ENCODE measurements at regions not wholly inside any gene's neighbourhood (a gene's known extent, or its start where the extent isn't known, plus 50 kb on each side); places are given as distances from the start of the nearest gene placed in this dataset.

- Histone ChIP-seq H3K4me3 (ENCODE audit: low read length) (no peak overlapping the region), H3K4me1 (ENCODE audit: control insufficient read depth, insufficient read depth, low read length) (no peaks in the 10 kb centered on the region), H3K27ac (ENCODE audit: low read length) (no peak overlapping the region), H3K9me3 (ENCODE audit: control insufficient read depth, insufficient read depth, low read length) (no peaks in the 10 kb centered on the region), H3K36me3 (ENCODE audit: control insufficient read depth, insufficient read depth, low read length) (no peaks in the 10 kb centered on the region), H3K27me3 (ENCODE audit: control insufficient read depth, insufficient read depth, low read length) (no peaks in the 10 kb centered on the region)
- WGBS (ENCODE audit: insufficient coverage, insufficient read length) = no CpG with 5 or more reads among the region's 3 CpGs
- no peak for DNase-seq (ENCODE audit: low read depth, low spot score)
These were observed 257.9 kb downstream of the ALDH8A1 start for GRCh38 chr6:134692008-134692407.

DNA sequence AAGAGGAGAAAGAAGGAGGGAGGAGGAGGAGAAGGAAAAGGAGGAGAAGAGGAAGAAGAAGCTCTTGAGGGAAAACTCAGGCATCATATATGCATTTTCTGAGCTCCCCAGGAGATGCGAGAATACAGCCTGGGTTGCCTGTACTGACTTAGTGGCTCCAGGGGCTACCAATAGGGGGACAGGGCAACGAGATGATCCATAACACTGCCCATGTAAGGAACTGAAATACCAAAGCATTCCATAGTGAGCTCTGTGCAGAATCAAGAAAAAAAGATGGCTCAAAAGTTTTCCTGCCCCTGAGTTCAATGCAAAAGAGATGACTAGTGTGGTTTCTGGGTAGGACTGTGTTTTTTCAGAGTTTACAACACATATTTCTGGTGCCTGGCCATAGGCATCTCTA lies 258.7 kb downstream of the ALDH8A1 start:
- H3K36me3 ChIP-seq (ENCODE audit: control insufficient read depth, insufficient read depth, low read length) = no peaks in the 10 kb centered on the region

DNA sequence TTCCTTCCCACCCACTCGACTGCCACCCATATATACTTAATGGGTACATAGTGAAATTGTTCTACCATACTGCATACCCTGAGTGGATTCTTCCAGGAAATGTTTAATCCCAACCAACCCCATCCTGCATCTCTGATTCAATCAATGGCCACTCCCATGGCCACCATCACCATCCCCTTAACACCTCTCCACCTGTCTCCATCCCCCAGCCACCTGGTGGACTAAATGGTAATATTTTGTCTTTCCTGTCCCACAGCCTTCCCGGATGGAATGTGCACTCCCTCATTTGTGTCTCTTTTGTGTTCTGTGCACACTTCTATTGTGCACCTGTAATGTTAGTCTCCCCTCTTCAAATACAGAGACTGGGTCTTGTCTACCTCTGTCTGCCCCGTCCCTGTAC lies 259.9 kb downstream of the ALDH8A1 start:
- Histone ChIP-seq H3K27me3 (ENCODE audit: control insufficient read depth, insufficient read depth, low read length) (no peaks in the 10 kb centered on the region), H3K4me1 (ENCODE audit: control insufficient read depth, insufficient read depth, low read length) (no peaks in the 10 kb centered on the region), H3K36me3 (ENCODE audit: control insufficient read depth, insufficient read depth, low read length) (no peaks in the 10 kb centered on the region), H3K27ac (ENCODE audit: low read length) (no peak overlapping the region), H3K9me3 (ENCODE audit: control insufficient read depth, insufficient read depth, low read length) (no peaks in the 10 kb centered on the region), H3K4me3 (ENCODE audit: low read length) (no peak overlapping the region)
- no CpG with 5 or more reads among the region's 3 CpGs for WGBS (ENCODE audit: insufficient coverage, insufficient read length)
- DNase-seq (ENCODE audit: low read depth, low spot score) = no peak

More for the DNA sequence above, 258.7 kb downstream of the ALDH8A1 start:
- Histone ChIP-seq H3K27ac (ENCODE audit: low read length) (no peak overlapping the region), H3K27me3 (ENCODE audit: control insufficient read depth, insufficient read depth, low read length) (no peaks in the 10 kb centered on the region), H3K9me3 (ENCODE audit: control insufficient read depth, insufficient read depth, low read length) (no peaks in the 10 kb centered on the region), H3K4me1 (ENCODE audit: control insufficient read depth, insufficient read depth, low read length) (no peaks in the 10 kb centered on the region), H3K4me3 (ENCODE audit: low read length) (no peak overlapping the region)
- WGBS (ENCODE audit: insufficient coverage, insufficient read length) = no CpG with 5 or more reads among the region's 2 CpGs
- no peak for DNase-seq (ENCODE audit: low read depth, low spot score)

- Histone ChIP-seq H3K36me3 (ENCODE audit: control insufficient read depth, insufficient read depth, low read length) (no peaks in the 10 kb centered on the region), H3K27ac (ENCODE audit: low read length) (no peak overlapping the region), H3K9me3 (ENCODE audit: control insufficient read depth, insufficient read depth, low read length) (no peaks in the 10 kb centered on the region), H3K27me3 (ENCODE audit: control insufficient read depth, insufficient read depth, low read length) (no peaks in the 10 kb centered on the region), H3K4me1 (ENCODE audit: control insufficient read depth, insufficient read depth, low read length) (no peaks in the 10 kb centered on the region), H3K4me3 (ENCODE audit: low read length) (no peak overlapping the region)
- no peak for DNase-seq (ENCODE audit: low read depth, low spot score)
- no CpG with 5 or more reads among the region's 4 CpGs for WGBS (ENCODE audit: insufficient coverage, insufficient read length)
These were observed 260.3 kb downstream of the ALDH8A1 start for GRCh38 chr6:134689641-134690040.

- Histone ChIP-seq H3K27ac (ENCODE audit: low read length) (no peak overlapping the region), H3K9me3 (ENCODE audit: control insufficient read depth, insufficient read depth, low read length) (no peaks in the 10 kb centered on the region), H3K27me3 (ENCODE audit: control insufficient read depth, insufficient read depth, low read length) (no peaks in the 10 kb centered on the region), H3K4me1 (ENCODE audit: control insufficient read depth, insufficient read depth, low read length) (no peaks in the 10 kb centered on the region), H3K4me3 (ENCODE audit: low read length) (no peak overlapping the region), H3K36me3 (ENCODE audit: control insufficient read depth, insufficient read depth, low read length) (no peaks in the 10 kb centered on the region)
- no CpG with 5 or more reads among the region's 4 CpGs for WGBS (ENCODE audit: insufficient coverage, insufficient read length)
- DNase-seq (ENCODE audit: low read depth, low spot score) = no peak
These were observed 260.7 kb downstream of the ALDH8A1 start for GRCh38 chr6:134689177-134689576.

DNA sequence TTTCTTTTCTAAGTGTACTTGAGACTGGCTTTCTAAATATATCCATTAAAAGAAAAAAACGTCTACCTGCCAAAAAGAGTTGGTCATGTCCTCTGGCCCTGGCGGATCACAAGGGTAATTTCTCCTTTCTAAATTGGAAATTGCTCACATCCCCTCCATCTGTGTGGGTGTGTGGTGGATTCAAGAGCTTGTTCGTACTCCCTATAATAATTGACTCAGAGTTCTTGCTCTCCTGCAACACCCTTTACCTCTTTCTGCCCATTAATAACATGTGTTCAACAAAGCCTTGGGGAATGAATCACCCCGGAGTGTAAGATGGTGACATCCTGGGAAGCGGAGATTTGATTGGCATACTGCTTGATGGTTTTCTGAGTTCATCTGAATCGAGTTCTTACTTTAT lies 263.8 kb downstream of the ALDH8A1 start:
- no peaks in the 10 kb centered on the region for H3K27me3 ChIP-seq (ENCODE audit: control insufficient read depth, insufficient read depth, low read length)
- no peak for DNase-seq (ENCODE audit: low read depth, low spot score)
- H3K27ac ChIP-seq (ENCODE audit: low read length) = no peak overlapping the region
- H3K9me3 ChIP-seq (ENCODE audit: control insufficient read depth, insufficient read depth, low read length) = no peaks in the 10 kb centered on the region
- no CpG with 5 or more reads among the region's 6 CpGs for WGBS (ENCODE audit: insufficient coverage, insufficient read length)
- H3K4me3 ChIP-seq (ENCODE audit: low read length) = no peak overlapping the region
- no peaks in the 10 kb centered on the region for H3K36me3 ChIP-seq (ENCODE audit: control insufficient read depth, insufficient read depth, low read length)
- no peaks in the 10 kb centered on the region for H3K4me1 ChIP-seq (ENCODE audit: control insufficient read depth, insufficient read depth, low read length)

GRCh38 chr6:134684423-134684795 lies 265.5 kb downstream of the ALDH8A1 start:
- no CpG with 5 or more reads among the region's 2 CpGs for WGBS (ENCODE audit: insufficient coverage, insufficient read length)
- Histone ChIP-seq H3K4me3 (ENCODE audit: low read length) (no peak overlapping the region), H3K4me1 (ENCODE audit: control insufficient read depth, insufficient read depth, low read length) (no peaks in the 10 kb centered on the region), H3K36me3 (ENCODE audit: control insufficient read depth, insufficient read depth, low read length) (no peaks in the 10 kb centered on the region), H3K9me3 (ENCODE audit: control insufficient read depth, insufficient read depth, low read length) (no peaks in the 10 kb centered on the region), H3K27ac (ENCODE audit: low read length) (no peak overlapping the region), H3K27me3 (ENCODE audit: control insufficient read depth, insufficient read depth, low read length) (no peaks in the 10 kb centered on the region)
- no peak for DNase-seq (ENCODE audit: low read depth, low spot score)

- H3K4me1 ChIP-seq (ENCODE audit: control insufficient read depth, insufficient read depth, low read length) = no peaks in the 10 kb centered on the region
- no peak for DNase-seq (ENCODE audit: low read depth, low spot score)
- H3K4me3 ChIP-seq (ENCODE audit: low read length) = no peak overlapping the region
- H3K9me3 ChIP-seq (ENCODE audit: control insufficient read depth, insufficient read depth, low read length) = no peaks in the 10 kb centered on the region
- WGBS (ENCODE audit: insufficient coverage, insufficient read length) = no CpG with 5 or more reads among the region's 2 CpGs
- no peak overlapping the region for H3K27ac ChIP-seq (ENCODE audit: low read length)
- no peaks in the 10 kb centered on the region for H3K27me3 ChIP-seq (ENCODE audit: control insufficient read depth, insufficient read depth, low read length)
- H3K36me3 ChIP-seq (ENCODE audit: control insufficient read depth, insufficient read depth, low read length) = no peaks in the 10 kb centered on the region
These were observed 266.0 kb downstream of the ALDH8A1 start for GRCh38 chr6:134683783-134684422.

GRCh38 chr6:134680433-134680832 lies 269.5 kb downstream of the ALDH8A1 start:
- H3K9me3 ChIP-seq (ENCODE audit: control insufficient read depth, insufficient read depth, low read length) = no peaks in the 10 kb centered on the region
- no peak for DNase-seq (ENCODE audit: low read depth, low spot score)
- H3K27ac ChIP-seq (ENCODE audit: low read length) = no peak overlapping the region
- no peak overlapping the region for H3K4me3 ChIP-seq (ENCODE audit: low read length)
- H3K36me3 ChIP-seq (ENCODE audit: control insufficient read depth, insufficient read depth, low read length) = no peaks in the 10 kb centered on the region
- H3K27me3 ChIP-seq (ENCODE audit: control insufficient read depth, insufficient read depth, low read length) = no peaks in the 10 kb centered on the region
- no peaks in the 10 kb centered on the region for H3K4me1 ChIP-seq (ENCODE audit: control insufficient read depth, insufficient read depth, low read length)
- WGBS (ENCODE audit: insufficient coverage, insufficient read length) = no CpG with 5 or more reads among the region's 1 CpG

- no peaks in the 10 kb centered on the region for H3K9me3 ChIP-seq (ENCODE audit: control insufficient read depth, insufficient read depth, low read length)
- no peaks in the 10 kb centered on the region for H3K36me3 ChIP-seq (ENCODE audit: control insufficient read depth, insufficient read depth, low read length)
- H3K27ac ChIP-seq (ENCODE audit: low read length) = no peak overlapping the region
- no peaks in the 10 kb centered on the region for H3K4me1 ChIP-seq (ENCODE audit: control insufficient read depth, insufficient read depth, low read length)
- no peak for DNase-seq (ENCODE audit: low read depth, low spot score)
- no CpG with 5 or more reads among the region's 3 CpGs for WGBS (ENCODE audit: insufficient coverage, insufficient read length)
- no peak overlapping the region for H3K4me3 ChIP-seq (ENCODE audit: low read length)
- H3K27me3 ChIP-seq (ENCODE audit: control insufficient read depth, insufficient read depth, low read length) = no peaks in the 10 kb centered on the region
These were observed 269.9 kb downstream of the ALDH8A1 start for GRCh38 chr6:134680021-134680420.

GRCh38 chr6:134678436-134678889 lies 271.4 kb downstream of the ALDH8A1 start:
- no CpG with 5 or more reads among the region's 7 CpGs for WGBS (ENCODE audit: insufficient coverage, insufficient read length)
- DNase-seq (ENCODE audit: low read depth, low spot score) = no peak

More at GRCh38 chr6:134678436-134678889, 271.4 kb downstream of the ALDH8A1 start:
- no peak overlapping the region for H3K4me3 ChIP-seq (ENCODE audit: low read length)
- no peak overlapping the region for H3K27ac ChIP-seq (ENCODE audit: low read length)
- H3K9me3 ChIP-seq (ENCODE audit: control insufficient read depth, insufficient read depth, low read length) = no peaks in the 10 kb centered on the region
- no peaks in the 10 kb centered on the region for H3K27me3 ChIP-seq (ENCODE audit: control insufficient read depth, insufficient read depth, low read length)
- no peaks in the 10 kb centered on the region for H3K36me3 ChIP-seq (ENCODE audit: control insufficient read depth, insufficient read depth, low read length)
- H3K4me1 ChIP-seq (ENCODE audit: control insufficient read depth, insufficient read depth, low read length) = no peaks in the 10 kb centered on the region

Measured in iPS DF 6.9 (cell line).